A549 (cell line): ENCODE measurements at regions not wholly inside any gene's neighbourhood (a gene's known extent, or its start where the extent isn't known, plus 50 kb on each side); places are given as distances from the start of the nearest gene placed in this dataset.

Experiments
- POLR2A ChIP-seq: IDR thresholded peaks from 2 replicates; pipeline ENCODE4 v1.6.1; 2012; ENCODE audit warnings: mild to moderate bottlenecking, low read length
- TF ChIP-seq, protein P1 (sequence below): fragments of >200 bp; sonication (Bioruptor Twin); formaldehyde crosslinking; IDR thresholded peaks from 3 replicates; pipeline ENCODE4 v1.6.1; 2016
- TF ChIP-seq, protein P2 (sequence below): fragments of >200 bp; sonication (Bioruptor Twin); formaldehyde crosslinking; IDR thresholded peaks from 3 replicates; pipeline ENCODE4 v1.5.1; 2016

DNA sequence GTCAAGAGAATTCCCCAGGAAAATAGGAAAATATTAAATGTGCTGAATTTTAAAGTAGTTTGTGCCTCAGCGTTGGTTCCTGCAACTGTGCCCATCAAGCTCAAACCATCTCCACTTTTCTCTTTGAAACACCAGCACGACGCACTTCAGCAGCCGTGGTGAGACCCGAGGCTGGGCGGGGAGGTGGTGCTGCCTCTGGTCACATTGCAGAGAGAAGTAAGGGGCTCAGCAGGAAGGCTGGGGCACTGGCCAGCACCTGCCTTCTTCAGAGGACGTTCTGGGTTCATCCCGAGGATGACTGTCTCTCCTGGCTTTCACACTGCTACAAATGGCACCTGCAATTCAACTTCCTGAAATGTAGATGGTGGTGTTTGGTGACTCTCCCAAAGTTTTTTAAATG, 323.7 kb upstream of the SALL3 start:
- TF ChIP-seq POLR2A: no peak
- TF ChIP-seq, protein P1, sequence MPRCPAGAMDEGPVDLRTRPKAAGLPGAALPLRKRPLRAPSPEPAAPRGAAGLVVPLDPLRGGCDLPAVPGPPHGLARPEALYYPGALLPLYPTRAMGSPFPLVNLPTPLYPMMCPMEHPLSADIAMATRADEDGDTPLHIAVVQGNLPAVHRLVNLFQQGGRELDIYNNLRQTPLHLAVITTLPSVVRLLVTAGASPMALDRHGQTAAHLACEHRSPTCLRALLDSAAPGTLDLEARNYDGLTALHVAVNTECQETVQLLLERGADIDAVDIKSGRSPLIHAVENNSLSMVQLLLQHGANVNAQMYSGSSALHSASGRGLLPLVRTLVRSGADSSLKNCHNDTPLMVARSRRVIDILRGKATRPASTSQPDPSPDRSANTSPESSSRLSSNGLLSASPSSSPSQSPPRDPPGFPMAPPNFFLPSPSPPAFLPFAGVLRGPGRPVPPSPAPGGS: no peak
- TF ChIP-seq, protein P2, sequence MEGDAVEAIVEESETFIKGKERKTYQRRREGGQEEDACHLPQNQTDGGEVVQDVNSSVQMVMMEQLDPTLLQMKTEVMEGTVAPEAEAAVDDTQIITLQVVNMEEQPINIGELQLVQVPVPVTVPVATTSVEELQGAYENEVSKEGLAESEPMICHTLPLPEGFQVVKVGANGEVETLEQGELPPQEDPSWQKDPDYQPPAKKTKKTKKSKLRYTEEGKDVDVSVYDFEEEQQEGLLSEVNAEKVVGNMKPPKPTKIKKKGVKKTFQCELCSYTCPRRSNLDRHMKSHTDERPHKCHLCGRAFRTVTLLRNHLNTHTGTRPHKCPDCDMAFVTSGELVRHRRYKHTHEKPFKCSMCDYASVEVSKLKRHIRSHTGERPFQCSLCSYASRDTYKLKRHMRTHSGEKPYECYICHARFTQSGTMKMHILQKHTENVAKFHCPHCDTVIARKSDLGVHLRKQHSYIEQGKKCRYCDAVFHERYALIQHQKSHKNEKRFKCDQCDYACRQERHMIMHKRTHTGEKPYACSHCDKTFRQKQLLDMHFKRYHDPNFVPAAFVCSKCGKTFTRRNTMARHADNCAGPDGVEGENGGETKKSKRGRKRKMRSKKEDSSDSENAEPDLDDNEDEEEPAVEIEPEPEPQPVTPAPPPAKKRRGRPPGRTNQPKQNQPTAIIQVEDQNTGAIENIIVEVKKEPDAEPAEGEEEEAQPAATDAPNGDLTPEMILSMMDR: no peak
